Karpas-422 (cell line): ENCODE measurements at regions not wholly inside any gene's neighbourhood (a gene's known extent, or its start where the extent isn't known, plus 50 kb on each side); places are given as distances from the start of the nearest gene placed in this dataset.

Experiments used
- DNase-seq: peaks from one replicate; pipeline ENCODE4 v3.0.0-alpha.2; 2015
- H2AFZ ChIP-seq: fragments of 200-600 bp; sonication (generic); 2 replicates; pipeline ENCODE4 v1.6.1; 2014; ENCODE audit warnings: antibody characterized with exemption, low read length, mixed read lengths
- H3K27ac ChIP-seq: fragments of 200-600 bp; sonication (generic); 2 replicates; pipeline ENCODE4 v1.5.1; 2014; ENCODE audit warnings: mild to moderate bottlenecking, low read length, moderate library complexity
- H3K27me3 ChIP-seq: fragments of 200-600 bp; sonication (generic); 2 replicates; pipeline ENCODE4 v1.6.1; 2014; ENCODE audit warnings: low read length, mixed read lengths
- H3K36me3 ChIP-seq: fragments of 200-600 bp; sonication (generic); 2 replicates; pipeline ENCODE4 v1.6.1; 2014; ENCODE audit warnings: low read length, mixed read lengths; ENCODE audit not compliant: insufficient read depth
- H3K4me1 ChIP-seq: fragments of 200-600 bp; sonication (generic); 2 replicates; pipeline ENCODE4 v1.6.1; 2014; ENCODE audit warnings: mild to moderate bottlenecking, low read length, mixed read lengths
- H3K4me2 ChIP-seq: fragments of 200-600 bp; sonication (generic); 2 replicates; pipeline ENCODE4 v1.6.1; 2014; ENCODE audit warnings: low read length, low read depth, mild to moderate bottlenecking; ENCODE audit not compliant: poor library complexity, severe bottlenecking
- H3K4me3 ChIP-seq: fragments of 200-600 bp; sonication (generic); 2 replicates; pipeline ENCODE4 v1.5.1; 2014; ENCODE audit warnings: mild to moderate bottlenecking, antibody characterized with exemption, low read length, mixed read lengths
- H3K79me2 ChIP-seq: fragments of 200-600 bp; sonication (generic); 2 replicates; pipeline ENCODE4 v1.6.1; 2014; ENCODE audit warnings: mild to moderate bottlenecking, low read length, mixed read lengths
- H3K9ac ChIP-seq: fragments of 200-600 bp; sonication (generic); 2 replicates; pipeline ENCODE4 v1.6.0; 2014; ENCODE audit warnings: low read length
- H3K9me2 ChIP-seq: fragments of 200-600 bp; sonication (generic), shearing (Covaris generic); replicated peaks from 2 replicates; pipeline ENCODE4 v1.6.0; 2014; ENCODE audit warnings: mild to moderate bottlenecking, low read length, moderate library complexity; ENCODE audit not compliant: insufficient read depth
- H3K9me3 ChIP-seq: fragments of 300-700, 200-600 bp; sonication (generic); 2 replicates; pipeline ENCODE4 v1.6.1; 2014; ENCODE audit warnings: low read length, mixed read lengths
- H4K20me1 ChIP-seq: fragments of 200-600 bp; sonication (generic); 2 replicates; pipeline ENCODE4 v1.6.1; 2014; ENCODE audit warnings: mild to moderate bottlenecking, antibody characterized with exemption, low read length, low read depth; ENCODE audit not compliant: insufficient read depth

DNA sequence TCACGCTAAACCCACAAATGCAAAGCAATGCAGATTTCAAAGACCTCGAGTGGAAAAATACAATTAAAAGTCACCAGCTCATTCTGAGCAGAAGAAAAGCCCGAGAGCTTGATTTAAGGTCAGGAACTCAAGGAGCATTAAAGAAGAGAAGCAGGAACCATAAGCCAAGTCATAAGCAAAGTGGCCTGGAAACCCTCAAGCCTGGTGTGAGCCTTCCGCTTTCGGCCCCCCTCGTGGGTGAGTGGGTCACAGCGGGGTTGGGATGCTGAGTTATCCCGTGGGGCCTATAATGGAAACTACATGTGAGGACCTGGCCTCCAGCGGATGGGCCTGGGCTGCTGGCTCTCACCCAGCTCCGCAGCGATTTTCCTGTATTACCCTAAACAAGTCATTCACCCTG, 504.3 kb downstream of the RAB28 start:
- no peak for DNase-seq
- H3K9me3 ChIP-seq, result no peaks in the 10 kb centered on the region
- H3K4me3 ChIP-seq, result no peak overlapping the region
- H3K9ac ChIP-seq, result no peak overlapping the region
- H3K9me2 ChIP-seq, result no peaks in the 10 kb centered on the region
- H3K79me2 ChIP-seq, result no peaks in the 10 kb centered on the region
- H2AFZ ChIP-seq, result no peak overlapping the region
- no peaks in the 10 kb centered on the region for H3K27me3 ChIP-seq
- no peak overlapping the region for H3K4me2 ChIP-seq
- H4K20me1 ChIP-seq, result no peaks in the 10 kb centered on the region
- H3K27ac ChIP-seq, result no peak overlapping the region
- no peaks in the 10 kb centered on the region for H3K36me3 ChIP-seq
- H3K4me1 ChIP-seq, result peaks cover 3% of the 10 kb centered on the region

DNA sequence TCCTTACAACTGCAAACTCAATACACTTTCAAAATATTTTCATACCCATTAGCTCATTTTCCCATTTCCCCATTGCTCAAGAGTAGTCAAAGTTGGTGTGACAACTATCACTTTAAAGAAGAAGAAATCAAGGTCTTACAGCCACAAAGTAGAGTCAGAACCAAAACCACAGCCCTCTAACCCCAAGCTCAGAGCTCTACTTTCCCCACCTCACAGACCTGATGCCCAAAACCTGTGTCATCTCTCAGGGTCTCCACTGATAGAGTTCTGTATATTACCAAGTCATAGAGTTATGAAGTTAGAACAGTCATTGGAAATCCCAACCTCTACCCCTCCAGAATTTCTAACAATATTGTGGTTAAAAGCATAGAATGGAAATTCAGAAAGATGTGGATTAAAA, 505.8 kb downstream of the RAB28 start:
- Histone ChIP-seq H3K27me3 (no peaks in the 10 kb centered on the region), H3K9ac (no peak overlapping the region), H3K9me3 (no peaks in the 10 kb centered on the region), H3K36me3 (no peaks in the 10 kb centered on the region), H3K4me3 (no peak overlapping the region), H3K4me2 (no peak overlapping the region), H3K79me2 (no peaks in the 10 kb centered on the region), H3K4me1 (peaks cover 6% of the 10 kb centered on the region), H3K9me2 (no peaks in the 10 kb centered on the region), H3K27ac (no peak overlapping the region), H2AFZ (no peak overlapping the region), H4K20me1 (no peaks in the 10 kb centered on the region)
- DNase-seq, result no peak

DNA sequence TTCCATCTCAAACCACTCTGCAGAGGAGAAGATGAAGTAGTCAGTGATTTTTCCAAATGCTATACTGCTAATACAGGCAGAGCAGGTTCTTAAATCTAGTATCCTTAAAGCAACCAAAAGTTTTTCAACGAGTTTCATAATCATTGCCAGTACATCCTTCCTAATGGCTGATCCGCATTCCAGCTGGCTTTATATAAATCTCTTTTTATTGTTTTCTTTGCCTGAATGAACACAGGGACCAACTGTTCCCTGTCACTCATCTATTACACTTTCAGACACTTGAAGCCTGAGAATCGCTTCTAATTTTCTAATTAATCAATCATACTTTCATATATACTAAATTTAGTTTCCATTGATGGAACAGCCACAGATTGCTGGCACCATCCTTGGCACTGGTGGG, 508.6 kb downstream of the RAB28 start:
- H3K4me1 ChIP-seq, result peaks cover 6% of the 10 kb centered on the region
- H3K9me2 ChIP-seq, result no peaks in the 10 kb centered on the region
- no peak overlapping the region for H2AFZ ChIP-seq
- no peak overlapping the region for H3K9ac ChIP-seq
- no peaks in the 10 kb centered on the region for H3K79me2 ChIP-seq
- no peak overlapping the region for H3K27ac ChIP-seq
- no peak overlapping the region for H3K4me3 ChIP-seq
- no peaks in the 10 kb centered on the region for H4K20me1 ChIP-seq
- no peaks in the 10 kb centered on the region for H3K27me3 ChIP-seq
- no peak overlapping the region for H3K4me2 ChIP-seq
- DNase-seq, result no peak
- H3K36me3 ChIP-seq, result no peaks in the 10 kb centered on the region
- H3K9me3 ChIP-seq, result no peaks in the 10 kb centered on the region

DNA sequence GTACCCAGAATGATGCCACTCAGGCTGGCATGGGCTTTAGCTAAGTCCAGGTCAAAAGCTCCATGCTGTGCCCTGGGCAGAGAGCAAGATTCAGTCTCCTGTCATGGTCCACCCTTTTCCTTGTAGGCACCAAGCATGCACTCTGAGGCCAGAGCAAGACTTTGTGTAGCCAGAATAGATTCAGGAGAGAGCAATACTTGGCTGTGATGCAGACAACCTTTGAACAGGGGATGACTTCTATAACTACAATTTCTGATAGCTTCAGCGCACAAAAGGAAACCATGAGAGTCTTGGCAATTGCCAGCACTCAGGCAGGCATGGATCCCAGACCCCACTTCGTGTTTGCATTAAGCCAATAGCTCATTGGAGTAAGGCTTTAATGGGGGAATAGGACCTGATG, 510.6 kb downstream of the RAB28 start:
- no peaks in the 10 kb centered on the region for H3K27me3 ChIP-seq
- DNase-seq, result no peak
- H3K36me3 ChIP-seq, result no peaks in the 10 kb centered on the region
- no peak overlapping the region for H3K4me3 ChIP-seq
- H2AFZ ChIP-seq, result no peak overlapping the region
- H3K9ac ChIP-seq, result no peak overlapping the region
- H4K20me1 ChIP-seq, result no peaks in the 10 kb centered on the region
- no peaks in the 10 kb centered on the region for H3K9me3 ChIP-seq
- no peaks in the 10 kb centered on the region for H3K79me2 ChIP-seq
- H3K4me2 ChIP-seq, result no peak overlapping the region
- H3K4me1 ChIP-seq, result peaks cover 6% of the 10 kb centered on the region
- H3K9me2 ChIP-seq, result no peaks in the 10 kb centered on the region
- H3K27ac ChIP-seq, result no peak overlapping the region

DNA sequence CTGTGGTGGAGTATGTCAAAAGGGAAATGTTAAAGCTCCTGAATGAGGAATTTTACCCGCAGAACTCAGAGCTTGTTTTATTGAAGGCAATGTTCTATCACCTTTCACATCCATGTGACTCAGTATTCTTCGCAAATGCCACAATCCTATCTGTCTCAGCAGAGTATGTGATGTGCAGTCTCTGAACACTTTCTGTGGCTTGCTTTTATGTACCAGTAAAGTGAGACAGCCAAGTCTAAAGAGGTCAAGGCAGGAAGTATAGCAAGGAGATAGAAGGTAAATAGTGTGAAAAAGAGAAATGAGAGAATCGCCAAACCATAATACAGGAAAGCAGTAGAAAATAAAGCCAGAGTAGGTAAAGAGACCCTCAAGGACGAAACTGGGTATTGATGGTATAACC, 515.8 kb downstream of the RAB28 start:
- no peaks in the 10 kb centered on the region for H4K20me1 ChIP-seq
- no peak overlapping the region for H3K4me2 ChIP-seq
- no peak for DNase-seq
- H3K9me2 ChIP-seq, result no peaks in the 10 kb centered on the region
- H3K9ac ChIP-seq, result no peak overlapping the region
- no peak overlapping the region for H3K27ac ChIP-seq
- no peak overlapping the region for H3K4me3 ChIP-seq
- H3K9me3 ChIP-seq, result no peaks in the 10 kb centered on the region
- no peak overlapping the region for H2AFZ ChIP-seq
- H3K27me3 ChIP-seq, result no peaks in the 10 kb centered on the region
- no peaks in the 10 kb centered on the region for H3K4me1 ChIP-seq
- H3K36me3 ChIP-seq, result no peaks in the 10 kb centered on the region
- H3K79me2 ChIP-seq, result no peaks in the 10 kb centered on the region

DNA sequence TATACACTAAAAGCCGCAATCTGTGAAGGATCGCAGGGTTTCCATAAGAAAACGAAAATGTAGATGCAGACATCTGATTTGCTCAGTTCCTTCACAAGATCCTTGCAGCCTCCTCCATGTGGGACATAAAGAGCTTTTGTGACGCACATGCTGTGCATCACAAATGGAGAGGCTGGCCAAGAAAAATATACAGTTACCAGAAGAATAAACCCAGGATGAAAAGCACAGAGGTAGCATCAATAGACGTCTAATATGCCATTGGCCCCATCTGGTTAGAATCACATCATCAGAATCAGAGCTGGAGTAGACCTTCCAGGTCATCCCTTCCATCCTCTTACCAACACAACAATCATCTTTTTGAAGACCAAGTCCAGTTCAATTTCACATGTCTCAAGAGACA, 517.4 kb downstream of the RAB28 start:
- H2AFZ ChIP-seq, result no peak overlapping the region
- H3K9ac ChIP-seq, result no peak overlapping the region
- H3K27ac ChIP-seq, result no peak overlapping the region
- no peak overlapping the region for H3K4me2 ChIP-seq
- no peaks in the 10 kb centered on the region for H3K79me2 ChIP-seq
- no peaks in the 10 kb centered on the region for H3K36me3 ChIP-seq
- H3K4me1 ChIP-seq, result no peaks in the 10 kb centered on the region
- H3K9me3 ChIP-seq, result no peaks in the 10 kb centered on the region
- H4K20me1 ChIP-seq, result no peaks in the 10 kb centered on the region
- H3K9me2 ChIP-seq, result no peaks in the 10 kb centered on the region
- no peak overlapping the region for H3K4me3 ChIP-seq
- DNase-seq, result no peak
- no peaks in the 10 kb centered on the region for H3K27me3 ChIP-seq

DNA sequence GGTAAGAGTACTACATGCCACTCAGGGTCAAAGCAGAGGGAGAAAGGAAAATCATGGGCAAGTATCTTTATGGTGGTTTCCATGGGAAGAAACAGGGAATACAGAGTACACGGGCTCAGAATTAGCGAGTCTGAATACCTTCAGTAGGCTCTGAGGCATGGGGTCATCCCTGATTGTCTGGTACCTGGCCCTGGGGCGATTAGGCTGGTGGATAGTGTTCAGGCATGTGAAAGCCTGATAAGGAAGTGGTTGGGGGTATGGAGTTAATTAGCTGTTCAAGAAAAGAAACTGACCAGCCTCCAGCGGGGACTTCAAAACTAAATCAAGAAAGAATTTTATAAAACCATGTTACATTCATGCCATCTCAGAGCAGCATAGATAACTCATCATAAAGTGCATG, 518.8 kb downstream of the RAB28 start:
- no peaks in the 10 kb centered on the region for H3K9me2 ChIP-seq
- H3K27ac ChIP-seq, result no peak overlapping the region

DNA sequence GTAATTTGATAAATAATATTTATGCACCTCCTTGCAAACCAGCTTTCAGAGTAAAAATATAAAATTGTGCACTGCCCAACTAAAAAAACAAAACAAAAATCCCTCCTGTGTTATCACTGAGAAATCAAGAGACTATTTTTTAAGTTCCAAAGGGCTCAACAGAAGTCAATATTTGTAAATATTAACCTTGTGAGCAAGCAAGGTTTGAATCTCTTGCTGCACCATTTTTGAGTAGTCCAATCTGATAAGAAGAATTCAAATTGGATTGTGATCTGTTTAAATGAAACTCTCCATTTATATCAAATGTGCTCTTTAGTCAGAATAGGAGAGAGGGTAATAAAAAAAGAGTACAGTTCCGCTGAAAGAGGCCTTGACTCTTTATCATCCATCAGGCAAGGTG, 520.2 kb downstream of the RAB28 start:
- Histone ChIP-seq H3K9me2 (no peaks in the 10 kb centered on the region), H3K36me3 (no peaks in the 10 kb centered on the region), H4K20me1 (no peaks in the 10 kb centered on the region), H3K9ac (no peak overlapping the region), H3K79me2 (no peaks in the 10 kb centered on the region), H3K27me3 (no peaks in the 10 kb centered on the region), H3K27ac (no peak overlapping the region), H3K9me3 (no peaks in the 10 kb centered on the region), H3K4me3 (no peak overlapping the region), H3K4me1 (no peaks in the 10 kb centered on the region), H3K4me2 (no peak overlapping the region), H2AFZ (no peak overlapping the region)
- DNase-seq, result no peak

More for the DNA sequence above, 518.8 kb downstream of the RAB28 start:
- no peak for DNase-seq
- Histone ChIP-seq H3K27me3 (no peaks in the 10 kb centered on the region), H3K4me1 (no peaks in the 10 kb centered on the region), H3K36me3 (no peaks in the 10 kb centered on the region), H3K4me3 (no peak overlapping the region), H2AFZ (no peak overlapping the region), H3K9ac (no peak overlapping the region), H3K9me3 (no peaks in the 10 kb centered on the region), H3K4me2 (no peak overlapping the region), H3K79me2 (no peaks in the 10 kb centered on the region), H4K20me1 (no peaks in the 10 kb centered on the region)

DNA sequence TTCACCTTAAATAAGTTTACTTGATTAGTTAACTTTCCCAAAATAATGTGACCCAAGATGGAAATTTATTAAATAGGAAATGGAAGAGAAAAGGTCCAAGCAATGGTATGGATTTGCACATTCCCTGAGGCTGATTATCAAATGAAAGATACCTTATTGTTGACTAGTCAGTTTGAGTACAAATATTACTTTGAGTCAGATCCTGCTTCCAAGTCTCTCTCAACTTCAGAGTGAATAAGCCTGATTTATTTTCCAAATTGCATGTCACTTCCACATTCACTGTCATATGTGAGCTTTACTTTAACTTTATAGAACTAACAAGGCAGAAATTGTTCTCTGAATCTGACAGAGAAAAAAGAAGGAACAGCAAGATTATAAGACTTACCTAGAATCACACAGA, 520.8 kb downstream of the RAB28 start:
- H3K36me3 ChIP-seq, result no peaks in the 10 kb centered on the region
- no peak overlapping the region for H2AFZ ChIP-seq
- no peaks in the 10 kb centered on the region for H3K27me3 ChIP-seq
- H3K9me2 ChIP-seq, result no peaks in the 10 kb centered on the region
- H3K9ac ChIP-seq, result no peak overlapping the region
- no peak for DNase-seq
- H3K4me3 ChIP-seq, result no peak overlapping the region
- H3K79me2 ChIP-seq, result no peaks in the 10 kb centered on the region
- H3K4me1 ChIP-seq, result no peaks in the 10 kb centered on the region
- H3K4me2 ChIP-seq, result no peak overlapping the region
- H3K9me3 ChIP-seq, result no peaks in the 10 kb centered on the region
- H3K27ac ChIP-seq, result no peak overlapping the region
- no peaks in the 10 kb centered on the region for H4K20me1 ChIP-seq
